PC-3 (cell line): ENCODE measurements at regions not wholly inside any gene's neighbourhood (a gene's known extent, or its start where the extent isn't known, plus 50 kb on each side); places are given as distances from the start of the nearest gene placed in this dataset.
A peak's percentile ranks its signal among the peaks of the same experiment; 100 is the strongest.

Experiments
- ATAC-seq: fragments of 200-7000 bp; cut with Tn5 transposase; 2 replicates; pipeline ENCODE4 v1.9.1; 2020; ENCODE audit warnings: mild to moderate bottlenecking, moderate library complexity
- BruUV-seq: library from RNA; stranded (reverse); fragments of 400-500 nt; replicated peaks from 2 replicates; lab custom pipeline; 2021; lab: Mats Ljungman, UMichigan
- CTCF ChIA-PET: fragments of 300-600 bp; sonication (Branson Sonifier 250); formaldehyde crosslinking; loops from one replicate; lab custom pipeline; 2022; ENCODE audit warnings: antibody characterized with exemption; lab: Charles Lee
- POLR2A ChIA-PET: fragments of 300-600 bp; sonication (Branson Sonifier 250); formaldehyde crosslinking; loops from one replicate; lab custom pipeline; 2022; ENCODE audit warnings: antibody characterized with exemption; ENCODE audit not compliant: unreplicated experiment; lab: Charles Lee
- DNase-seq: peaks from one replicate; pipeline ENCODE4 v3.0.0-alpha.2; 2015
- H2AFZ ChIP-seq: fragments of 300-600 bp; sonication (generic); 2 replicates; pipeline ENCODE4 v1.6.0; 2016; ENCODE audit warnings: antibody characterized with exemption, low read length
- H3F3A ChIP-seq: fragments of 300-600 bp; sonication (generic); one replicate; pipeline ENCODE4 v1.6.0; 2017; ENCODE audit warnings: antibody characterized with exemption, low read length, control low read depth, mild to moderate bottlenecking; ENCODE audit not compliant: unreplicated experiment
- H3K27ac ChIP-seq: fragments of 300-600 bp; sonication (generic); 2 replicates; pipeline ENCODE4 v1.5.1; 2016; ENCODE audit warnings: mild to moderate bottlenecking, low read length
- H3K27me3 ChIP-seq: fragments of 300-600 bp; sonication (generic); 2 replicates; pipeline ENCODE4 v1.6.1; 2016; ENCODE audit warnings: low read length, mixed read lengths
- H3K36me3 ChIP-seq: fragments of 300-600 bp; sonication (generic); 2 replicates; pipeline ENCODE4 v1.6.1; 2016; ENCODE audit warnings: low read depth, mixed run types, low read length, mixed read lengths
- H3K4me1 ChIP-seq: fragments of 300-600 bp; sonication (generic); 2 replicates; pipeline ENCODE4 v1.5.1; 2016; ENCODE audit warnings: low read length; ENCODE audit not compliant: insufficient read depth
- H3K4me2 ChIP-seq: fragments of 300-600 bp; sonication (generic); 2 replicates; pipeline ENCODE4 v1.6.0; 2016; ENCODE audit warnings: low read length
- H3K4me3 ChIP-seq: fragments of 300-600 bp; sonication (generic); 2 replicates; pipeline ENCODE4 v1.5.1; 2016; ENCODE audit warnings: mild to moderate bottlenecking, low read length, mixed read lengths
- H3K79me2 ChIP-seq: fragments of 300-600 bp; sonication (generic); 2 replicates; pipeline ENCODE4 v1.6.1; 2017; ENCODE audit warnings: low read length, mixed read lengths
- H3K9ac ChIP-seq: fragments of 300-600 bp; sonication (generic); 2 replicates; pipeline ENCODE4 v1.6.0; 2016; ENCODE audit warnings: mild to moderate bottlenecking, low read length
- H3K9me2 ChIP-seq: fragments of 300-600 bp; sonication (generic); replicated peaks from 2 replicates; pipeline ENCODE4 v1.6.1; 2016; ENCODE audit warnings: mixed run types, low read length, mixed read lengths
- H3K9me3 ChIP-seq: fragments of 300-600 bp; sonication (generic); 2 replicates; pipeline ENCODE4 v1.6.1; 2016; ENCODE audit warnings: low read length, mixed read lengths
- H4K20me1 ChIP-seq: fragments of 300-600 bp; sonication (generic); 2 replicates; pipeline ENCODE4 v1.6.1; 2016; ENCODE audit warnings: low read length, mixed read lengths
- EZH2 ChIP-seq: fragments of 300-600 bp; sonication (generic); IDR thresholded peaks from one replicate; pipeline ENCODE4 v1.6.1; 2017; ENCODE audit warnings: antibody characterized with exemption, mild to moderate bottlenecking, low read length; ENCODE audit not compliant: unreplicated experiment
- EZH2phosphoT487 ChIP-seq: fragments of 300-600 bp; sonication (generic); IDR thresholded peaks from 2 replicates; pipeline ENCODE4 v1.6.1; 2018; ENCODE audit warnings: mild to moderate bottlenecking, antibody characterized with exemption, low read length, borderline replicate concordance
- intact Hi-C: fragments of 100-400 bp; cut with micrococcal nuclease; formaldehyde crosslinking; loops from 2 replicates; pipeline ENCODE4 v1.9.0; 2023
- TF ChIP-seq, protein P1 (sequence below): fragments of 300-600 bp; sonication (generic); conservative IDR thresholded peaks from 2 replicates; pipeline ENCODE4 v1.5.1; 2017; ENCODE audit warnings: antibody characterized with exemption, low read depth, mild to moderate bottlenecking, low read length

DNA sequence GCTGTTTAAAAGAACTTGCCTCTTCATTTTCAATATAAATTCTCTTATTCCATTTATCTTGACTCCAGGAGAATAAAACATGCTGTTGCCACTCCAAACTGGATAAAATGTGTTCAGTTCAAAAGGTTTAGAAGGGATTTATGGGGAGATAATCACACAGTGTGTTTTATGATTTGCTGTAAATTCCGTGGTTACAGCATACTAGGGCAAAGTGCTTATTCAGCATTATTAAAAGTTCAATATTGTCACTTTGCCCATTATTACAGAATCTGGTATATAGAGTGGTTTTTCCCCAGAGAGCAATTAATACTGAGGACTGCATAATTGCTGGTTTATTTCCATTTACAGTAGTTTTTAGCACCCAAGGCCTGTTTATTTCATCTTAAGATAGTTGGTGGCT lies 780.9 kb upstream of the RAG2 start:
- CTCF ChIA-PET = no interaction called here
- no TSS peak for BruUV-seq
- DNase-seq = no peak
- H3K27ac ChIP-seq = no peak overlapping the region
- no peaks in the 10 kb centered on the region for H3K4me1 ChIP-seq
- no peaks in the 10 kb centered on the region for H3K36me3 ChIP-seq
- TF ChIP-seq, protein P1, sequence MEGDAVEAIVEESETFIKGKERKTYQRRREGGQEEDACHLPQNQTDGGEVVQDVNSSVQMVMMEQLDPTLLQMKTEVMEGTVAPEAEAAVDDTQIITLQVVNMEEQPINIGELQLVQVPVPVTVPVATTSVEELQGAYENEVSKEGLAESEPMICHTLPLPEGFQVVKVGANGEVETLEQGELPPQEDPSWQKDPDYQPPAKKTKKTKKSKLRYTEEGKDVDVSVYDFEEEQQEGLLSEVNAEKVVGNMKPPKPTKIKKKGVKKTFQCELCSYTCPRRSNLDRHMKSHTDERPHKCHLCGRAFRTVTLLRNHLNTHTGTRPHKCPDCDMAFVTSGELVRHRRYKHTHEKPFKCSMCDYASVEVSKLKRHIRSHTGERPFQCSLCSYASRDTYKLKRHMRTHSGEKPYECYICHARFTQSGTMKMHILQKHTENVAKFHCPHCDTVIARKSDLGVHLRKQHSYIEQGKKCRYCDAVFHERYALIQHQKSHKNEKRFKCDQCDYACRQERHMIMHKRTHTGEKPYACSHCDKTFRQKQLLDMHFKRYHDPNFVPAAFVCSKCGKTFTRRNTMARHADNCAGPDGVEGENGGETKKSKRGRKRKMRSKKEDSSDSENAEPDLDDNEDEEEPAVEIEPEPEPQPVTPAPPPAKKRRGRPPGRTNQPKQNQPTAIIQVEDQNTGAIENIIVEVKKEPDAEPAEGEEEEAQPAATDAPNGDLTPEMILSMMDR = no peak
- no peak for TF ChIP-seq EZH2phosphoT487
- no peak for TF ChIP-seq EZH2
- no peaks in the 10 kb centered on the region for H3F3A ChIP-seq
- no peaks in the 10 kb centered on the region for H3K27me3 ChIP-seq
- no peak overlapping the region for H3K4me3 ChIP-seq
- no peak overlapping the region for H3K9ac ChIP-seq
- H3K9me3 ChIP-seq = no peaks in the 10 kb centered on the region
- no peaks in the 10 kb centered on the region for H4K20me1 ChIP-seq
- H3K9me2 ChIP-seq = no peaks in the 10 kb centered on the region
- H2AFZ ChIP-seq = no peak overlapping the region
- H3K79me2 ChIP-seq = no peaks in the 10 kb centered on the region
- ATAC-seq = no peak
- POLR2A ChIA-PET = no interaction called here
- no peak overlapping the region for H3K4me2 ChIP-seq
- intact Hi-C loops = no loop called here

DNA sequence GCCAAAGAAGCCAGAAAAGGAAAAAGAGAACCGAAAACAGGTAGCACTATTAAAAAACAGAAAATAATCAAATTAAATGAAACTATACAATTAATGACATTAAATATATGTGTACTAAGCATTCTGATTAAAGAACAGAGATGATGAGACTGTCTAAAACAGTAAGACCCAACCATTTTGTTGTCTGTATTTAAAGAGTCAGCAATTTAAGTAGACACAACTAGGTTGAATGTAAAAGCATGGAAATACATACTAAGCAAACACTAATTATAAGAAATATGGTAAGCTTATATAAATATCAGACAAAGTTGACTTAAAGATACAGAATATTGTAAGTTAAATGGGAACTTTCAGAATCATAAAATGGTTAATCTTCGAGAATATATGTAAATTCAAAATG lies 774.6 kb upstream of the RAG2 start:
- H3K9me3 ChIP-seq = no peaks in the 10 kb centered on the region
- ChIA-PET CTCF (no interaction called here), POLR2A (no interaction called here)
- DNase-seq = no peak
- intact Hi-C loops = no loop called here
- H3K36me3 ChIP-seq = no peaks in the 10 kb centered on the region
- no TSS peak for BruUV-seq
- H3K4me2 ChIP-seq = no peak overlapping the region
- no peaks in the 10 kb centered on the region for H3K9me2 ChIP-seq
- H3K4me3 ChIP-seq = no peak overlapping the region
- H3K27me3 ChIP-seq = no peaks in the 10 kb centered on the region
- H3F3A ChIP-seq = no peaks in the 10 kb centered on the region
- H3K4me1 ChIP-seq = peaks cover 14% of the 10 kb centered on the region
- no peaks in the 10 kb centered on the region for H4K20me1 ChIP-seq
- TF ChIP-seq EZH2phosphoT487 = no peak
- TF ChIP-seq, protein P1 = no peak
- no peak overlapping the region for H3K27ac ChIP-seq
- H3K79me2 ChIP-seq = no peaks in the 10 kb centered on the region
- no peak overlapping the region for H3K9ac ChIP-seq
- H2AFZ ChIP-seq = no peak overlapping the region
- ATAC-seq = no peak

DNA sequence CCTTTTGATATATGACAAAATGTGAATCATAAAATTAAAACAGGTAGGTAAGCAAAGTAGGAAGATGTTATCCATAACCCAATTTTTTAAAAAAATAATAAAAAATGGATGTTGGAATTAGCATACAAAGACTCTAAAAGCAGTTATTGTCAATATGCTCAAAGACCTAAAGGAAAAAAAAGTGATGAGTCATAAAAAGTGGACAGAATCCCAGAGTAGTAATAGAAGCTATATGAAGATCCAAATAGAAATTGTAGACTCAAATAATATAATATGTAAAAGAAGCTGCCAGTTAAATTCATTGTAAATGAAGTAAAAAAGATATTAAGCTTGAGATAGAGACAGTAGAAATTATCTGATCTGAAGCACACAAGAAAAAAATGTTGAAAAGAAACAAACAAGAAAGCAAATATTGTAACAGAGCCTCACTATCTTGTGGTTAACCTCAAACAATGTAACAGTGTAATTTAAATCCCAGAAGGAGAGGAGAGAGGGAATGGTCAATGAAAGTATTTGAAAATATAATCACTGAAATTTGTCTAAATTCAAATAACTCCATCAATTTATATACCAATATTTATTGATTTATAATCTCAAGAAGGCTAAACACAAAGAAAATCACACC lies 773.4 kb upstream of the RAG2 start:
- H3K79me2 ChIP-seq = no peaks in the 10 kb centered on the region

More for the DNA sequence above, 773.4 kb upstream of the RAG2 start:
- Histone ChIP-seq H4K20me1 (no peaks in the 10 kb centered on the region), H3K4me1 (peaks cover 14% of the 10 kb centered on the region), H3K4me2 (peak overlapping the region; percentile 44; the same call in 1 of the 2 replicates), H3F3A (no peaks in the 10 kb centered on the region), H3K27me3 (no peaks in the 10 kb centered on the region), H3K4me3 (no peak overlapping the region), H3K27ac (peak overlapping the region; percentile 23), H3K9ac (no peak overlapping the region), H3K9me2 (no peaks in the 10 kb centered on the region), H2AFZ (no peak overlapping the region), H3K9me3 (no peaks in the 10 kb centered on the region), H3K36me3 (no peaks in the 10 kb centered on the region)
- no TSS peak for BruUV-seq
- CTCF ChIA-PET = interaction anchor here (0.6 kb wide), 1 partner anchor 407 kb away, joined by 3 read pairs; no protein-coding TSS in a partner anchor
- ATAC-seq = peak; percentile 76
- POLR2A ChIA-PET = no interaction called here
- intact Hi-C loops = no loop called here
- peak; percentile 58 for DNase-seq
- no peak for TF ChIP-seq EZH2
- TF ChIP-seq, protein P1 = no peak
- no peak for TF ChIP-seq EZH2phosphoT487
